ENCODE measurements at regions not wholly inside any gene's neighbourhood (a gene's known extent, or its start where the extent isn't known, plus 50 kb on each side); places are given as distances from the start of the nearest gene placed in this dataset.
"Not testable (repeated sequence)": the region's sequence is repeated elsewhere in the genome, so short reads cannot be mapped to it uniquely, and the experiment has no call there.

DNA sequence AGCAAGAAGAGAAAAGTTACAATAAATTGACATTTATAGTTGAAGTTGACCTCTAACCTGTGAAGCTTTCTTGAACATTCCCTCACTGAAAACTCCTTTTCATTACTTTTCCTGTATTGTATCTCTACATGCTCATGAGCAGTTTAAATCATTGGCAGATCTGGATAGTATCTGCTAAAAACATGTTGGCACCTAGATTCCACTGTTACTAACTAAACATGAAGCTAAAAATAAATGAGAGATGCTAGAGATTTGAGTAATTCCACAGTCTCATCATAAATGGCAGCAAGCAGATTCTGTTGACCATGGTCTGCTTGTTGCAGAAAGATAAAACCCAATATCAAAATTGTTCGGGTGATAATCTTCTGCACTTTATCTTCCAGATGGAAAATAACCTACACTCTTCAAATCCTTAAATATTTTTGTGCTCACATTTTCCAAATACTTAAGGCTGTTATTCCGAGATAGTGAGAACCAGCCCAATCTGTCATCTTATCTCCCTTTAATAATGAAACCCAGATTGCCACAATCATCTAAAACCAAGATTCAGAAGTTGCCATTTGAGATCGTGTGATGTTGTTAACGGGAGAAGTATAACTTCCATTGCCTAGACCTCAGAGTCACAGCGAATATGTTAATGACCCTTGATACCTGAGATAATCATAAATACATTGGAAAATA lies 171.0 kb upstream of the DAAM1 start:
- Mint-ChIP-seq H3K27me3 (no peaks in the 10 kb centered on the region), H3K4me3 (no peak overlapping the region), H3K36me3 (ENCODE audit: insufficient read depth) (no peaks in the 10 kb centered on the region), H3K27ac (no peak overlapping the region), H3K4me1 (ENCODE audit: low read depth in 2 of 2) (no peaks in the 10 kb centered on the region), H3K9me3 (peaks cover 0 to 1% of the 10 kb centered on the region in 2 donors)
- DNase-seq, result no peak
- no peak for ATAC-seq (replicated peaks)

DNA sequence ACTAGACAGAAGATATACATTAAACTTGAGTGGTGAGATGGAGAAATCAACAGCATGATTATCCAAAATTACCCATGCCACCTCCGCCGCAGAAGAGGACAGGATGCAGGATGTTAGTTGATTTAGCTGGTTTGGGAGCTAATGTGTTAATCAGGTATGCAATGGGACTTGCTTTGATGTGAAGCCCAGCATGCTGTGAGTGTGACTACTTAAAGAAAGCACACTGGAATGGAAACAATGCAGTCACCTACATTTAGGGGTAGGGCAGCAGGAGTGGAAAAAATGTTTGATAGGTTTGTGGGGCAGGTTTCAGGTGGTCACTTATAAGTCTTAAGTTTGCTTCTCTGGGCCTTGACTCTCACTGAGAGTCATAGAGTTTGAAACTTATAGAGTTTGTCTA lies 170.0 kb upstream of the DAAM1 start:
- Mint-ChIP-seq H3K4me1 (ENCODE audit: low read depth in 2 of 2) (no peaks in the 10 kb centered on the region), H3K4me3 (no peak overlapping the region), H3K27ac (no peak overlapping the region), H3K36me3 (ENCODE audit: insufficient read depth) (no peaks in the 10 kb centered on the region), H3K9me3 (peaks cover 0 to 1% of the 10 kb centered on the region in 2 donors), H3K27me3 (no peaks in the 10 kb centered on the region)
- DNase-seq (no peak), ATAC-seq (replicated peaks) (no peak)

DNA sequence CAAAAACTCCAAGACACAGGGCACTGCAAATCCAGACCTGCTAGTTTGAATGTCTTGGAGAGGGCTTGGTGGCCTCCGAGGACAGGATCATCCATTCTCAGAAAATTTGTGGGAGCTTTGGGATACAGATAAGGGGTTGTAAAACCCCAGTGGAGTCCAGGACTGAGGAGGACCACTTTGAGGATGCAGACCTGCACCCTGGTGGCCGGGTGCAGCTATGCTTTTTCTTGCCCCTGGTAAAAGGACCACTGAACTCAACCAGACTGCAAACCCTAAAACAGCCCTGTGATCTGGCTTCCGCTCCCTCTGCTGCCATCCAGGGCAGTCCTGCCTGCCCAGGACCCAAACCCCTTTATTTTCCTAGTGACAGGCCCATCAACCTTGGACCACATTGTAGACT lies 169.5 kb upstream of the DAAM1 start:
- H3K4me3 Mint-ChIP-seq, result no peak overlapping the region
- H3K4me1 Mint-ChIP-seq (ENCODE audit: low read depth in 2 of 2), result no peaks in the 10 kb centered on the region
- H3K27me3 Mint-ChIP-seq, result no peaks in the 10 kb centered on the region
- no peak overlapping the region for H3K27ac Mint-ChIP-seq
- DNase-seq (no peak), ATAC-seq (replicated peaks) (no peak)
- H3K9me3 Mint-ChIP-seq, result no peaks in the 10 kb centered on the region
- no peaks in the 10 kb centered on the region for H3K36me3 Mint-ChIP-seq (ENCODE audit: insufficient read depth)

DNA sequence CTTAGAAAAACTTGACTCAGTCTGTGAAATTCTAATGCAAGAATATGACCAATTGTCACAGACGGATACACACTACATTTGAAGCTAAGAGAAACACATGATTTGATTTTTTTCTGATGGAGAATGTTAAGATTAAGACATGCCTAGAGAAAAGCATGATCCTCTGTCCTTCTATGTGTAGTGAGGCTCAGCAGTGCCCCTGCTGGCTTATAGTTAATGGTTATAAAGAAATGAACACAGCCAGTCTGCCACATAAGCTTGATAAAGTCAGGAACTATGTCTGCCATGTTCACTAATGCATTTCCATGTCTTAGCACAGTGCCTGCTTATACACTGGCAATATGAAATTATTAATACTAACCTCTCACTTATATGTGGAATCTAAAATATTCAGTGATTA lies 168.1 kb upstream of the DAAM1 start:
- DNase-seq (no peak), ATAC-seq (replicated peaks) (no peak)
- no peaks in the 10 kb centered on the region for H3K4me1 Mint-ChIP-seq (ENCODE audit: low read depth in 2 of 2)
- H3K27ac Mint-ChIP-seq, result no peak overlapping the region
- no peaks in the 10 kb centered on the region for H3K9me3 Mint-ChIP-seq
- H3K4me3 Mint-ChIP-seq, result no peak overlapping the region
- no peaks in the 10 kb centered on the region for H3K36me3 Mint-ChIP-seq (ENCODE audit: insufficient read depth)
- peaks cover 0 to 2% of the 10 kb centered on the region in 2 donors for H3K27me3 Mint-ChIP-seq

DNA sequence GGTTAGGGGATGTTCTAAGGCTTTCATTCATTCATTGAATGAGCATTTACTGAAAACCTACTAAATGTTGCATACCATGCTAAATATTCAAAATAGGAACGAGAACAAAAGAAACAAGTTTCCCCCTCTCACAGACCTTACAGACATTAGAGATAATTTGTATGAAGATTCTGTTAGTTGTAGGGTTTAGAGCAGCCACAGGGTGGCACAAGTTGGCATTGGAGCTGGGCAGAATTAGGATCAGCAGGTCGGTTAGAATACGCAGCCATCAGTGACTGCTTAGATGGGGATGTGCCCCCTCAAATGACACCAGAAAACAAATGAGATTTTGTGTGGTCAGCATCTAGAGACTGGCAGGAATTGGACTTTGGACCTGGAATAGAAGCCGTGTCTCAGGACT lies 166.3 kb upstream of the DAAM1 start:
- no peak overlapping the region for H3K27ac Mint-ChIP-seq
- no peak for DNase-seq
- no peak for ATAC-seq (replicated peaks)

DNA sequence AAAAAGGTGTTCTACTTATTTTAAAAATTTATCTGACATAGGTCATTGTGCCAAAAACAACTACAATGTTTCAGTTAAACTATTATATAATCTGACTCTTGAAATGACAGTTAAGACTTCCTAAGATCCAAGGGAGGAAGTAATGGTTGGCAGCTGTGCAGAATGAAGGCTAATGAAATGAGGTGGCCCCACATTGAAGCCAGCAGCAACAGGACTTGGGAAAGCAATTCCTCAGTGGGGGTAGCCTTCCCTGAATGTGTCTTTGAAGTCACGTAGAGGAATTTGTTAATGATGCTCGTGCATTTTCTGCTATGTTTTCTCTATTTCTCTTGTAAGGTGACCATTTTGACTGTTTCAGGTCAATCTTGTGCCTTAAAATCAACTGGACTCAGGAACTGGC lies 162.4 kb upstream of the DAAM1 start:
- Mint-ChIP-seq H3K4me3 (no peak overlapping the region), H3K27ac (no peak overlapping the region), H3K36me3 (ENCODE audit: insufficient read depth) (no peaks in the 10 kb centered on the region), H3K4me1 (ENCODE audit: low read depth in 2 of 2) (peaks cover 2 to 6% of the 10 kb centered on the region in 2 donors), H3K27me3 (peaks cover 11 to 15% of the 10 kb centered on the region in 2 donors), H3K9me3 (peaks cover 0 to 3% of the 10 kb centered on the region in 2 donors)
- DNase-seq, result no peak
- ATAC-seq (replicated peaks), result no peak

More for the DNA sequence above, 166.3 kb upstream of the DAAM1 start:
- Mint-ChIP-seq H3K27me3 (peaks cover 9 to 15% of the 10 kb centered on the region in 2 donors), H3K9me3 (peaks cover 0 to 3% of the 10 kb centered on the region in 2 donors), H3K36me3 (ENCODE audit: insufficient read depth) (no peaks in the 10 kb centered on the region), H3K4me3 (no peak overlapping the region), H3K4me1 (ENCODE audit: low read depth in 2 of 2) (no peaks in the 10 kb centered on the region)

DNA sequence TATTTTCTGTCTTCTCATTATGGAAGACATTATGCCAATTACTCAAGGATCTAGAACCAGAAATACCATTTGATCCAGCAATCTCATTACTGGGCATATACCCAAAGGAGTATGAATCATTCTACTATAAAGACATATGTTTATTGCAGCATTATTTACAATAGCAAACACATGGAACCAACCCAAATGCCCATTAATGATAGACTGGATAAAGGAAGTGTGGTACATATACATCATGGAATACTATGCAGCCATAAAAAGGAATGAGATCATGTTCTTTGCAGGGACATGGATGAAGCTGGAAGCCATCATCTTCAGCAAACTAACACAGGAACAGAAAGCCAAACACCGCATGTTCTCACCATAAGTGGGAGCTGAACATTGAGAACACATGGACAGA lies 161.8 kb upstream of the DAAM1 start:
- not testable (repeated sequence) for H3K4me1 Mint-ChIP-seq (ENCODE audit: low read depth in 2 of 2); DNase-seq; H3K36me3 Mint-ChIP-seq (ENCODE audit: insufficient read depth); H3K27ac Mint-ChIP-seq; H3K9me3 Mint-ChIP-seq; ATAC-seq (replicated peaks); H3K4me3 Mint-ChIP-seq
- peaks cover 15 to 16% of the 10 kb centered on the region in 2 donors for H3K27me3 Mint-ChIP-seq

DNA sequence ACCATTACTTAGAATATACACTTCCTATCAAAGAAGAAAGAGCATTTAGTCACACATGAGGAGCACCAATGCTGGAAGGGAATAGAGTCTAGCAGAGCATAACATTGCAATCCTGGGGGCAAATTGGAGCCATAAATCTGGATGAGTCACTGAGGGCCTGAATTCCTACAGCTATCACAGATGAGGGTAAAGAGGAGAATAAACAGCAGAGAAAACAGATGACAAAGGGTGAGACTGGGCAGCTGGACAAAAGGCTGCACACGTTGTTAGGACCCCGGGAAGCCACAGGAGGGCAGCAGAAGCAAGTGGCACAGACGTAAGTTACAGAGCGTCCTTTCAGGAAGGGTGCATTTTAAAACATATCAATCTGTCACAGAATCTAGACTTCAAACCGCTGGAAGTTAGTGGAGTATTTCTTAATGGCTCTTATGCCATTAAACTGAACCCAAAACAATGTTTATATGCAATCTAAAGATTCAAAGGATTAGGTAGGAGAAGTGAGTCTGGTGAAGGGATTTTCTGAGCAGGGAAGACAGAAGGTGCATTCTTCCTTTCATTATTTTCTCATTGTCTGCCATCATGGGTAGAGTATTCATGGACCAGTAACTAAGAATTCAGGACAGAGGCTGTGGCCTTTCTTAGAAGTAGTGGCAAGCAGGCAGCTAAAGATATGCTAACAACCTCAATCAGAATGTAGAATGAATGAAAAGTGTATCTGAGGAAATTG lies 159.8 kb upstream of the DAAM1 start:
- no peaks in the 10 kb centered on the region for H3K36me3 Mint-ChIP-seq (ENCODE audit: insufficient read depth)
- H3K27ac Mint-ChIP-seq, result no peak overlapping the region
- H3K27me3 Mint-ChIP-seq, result peaks cover 15 to 17% of the 10 kb centered on the region in 2 donors
- H3K9me3 Mint-ChIP-seq, result peaks cover 0 to 3% of the 10 kb centered on the region in 2 donors
- no peak for DNase-seq
- H3K4me3 Mint-ChIP-seq, result no peak overlapping the region
- peaks cover 2 to 6% of the 10 kb centered on the region in 2 donors for H3K4me1 Mint-ChIP-seq (ENCODE audit: low read depth in 2 of 2)
- ATAC-seq (replicated peaks), result no peak

DNA sequence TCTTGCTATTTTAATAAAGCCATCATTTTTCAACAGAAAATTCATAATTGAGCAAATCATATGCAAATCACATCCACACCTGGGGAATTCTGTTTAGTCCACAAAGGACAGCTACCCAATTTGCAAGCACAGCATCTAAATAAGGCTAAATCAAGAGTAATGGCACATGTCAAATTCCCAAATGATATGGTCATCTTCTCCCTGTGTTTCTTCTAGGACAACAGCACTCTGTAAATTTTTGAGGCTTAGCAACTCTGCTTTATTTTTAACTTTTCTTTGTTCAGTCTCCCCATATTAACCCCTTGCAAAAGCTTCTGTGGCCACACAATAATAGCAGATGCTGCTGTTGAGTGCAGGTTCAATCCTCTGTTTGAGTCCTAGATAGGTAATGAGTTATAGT lies 155.6 kb upstream of the DAAM1 start:
- DNase-seq, result no peak
- H3K4me1 Mint-ChIP-seq (ENCODE audit: low read depth in 2 of 2), result peaks cover 2 to 6% of the 10 kb centered on the region in 2 donors
- no peak for ATAC-seq (replicated peaks)
- H3K36me3 Mint-ChIP-seq (ENCODE audit: insufficient read depth), result no peaks in the 10 kb centered on the region
- H3K9me3 Mint-ChIP-seq, result peaks cover 0 to 2% of the 10 kb centered on the region in 2 donors
- H3K4me3 Mint-ChIP-seq, result no peak overlapping the region
- H3K27me3 Mint-ChIP-seq, result peaks cover 11 to 20% of the 10 kb centered on the region in 2 donors
- no peak overlapping the region for H3K27ac Mint-ChIP-seq

DNA sequence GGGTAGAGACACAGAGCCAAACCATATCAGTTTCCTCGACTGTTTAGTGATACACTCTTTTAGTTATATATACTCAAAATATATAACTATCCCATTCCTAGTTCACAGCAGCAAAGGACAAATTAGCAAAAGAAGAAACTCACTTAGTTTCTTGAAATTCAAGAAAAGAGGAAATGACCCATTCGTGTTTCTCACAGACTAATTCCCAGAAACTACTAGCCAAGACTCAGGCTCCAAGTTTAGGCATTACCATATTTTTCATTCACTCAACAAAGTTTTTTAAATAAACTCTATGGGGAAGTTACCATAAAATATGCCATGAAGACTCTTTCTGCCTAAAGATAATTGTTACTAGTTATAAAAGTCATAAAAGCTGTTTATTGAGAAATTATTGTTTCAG lies 152.3 kb upstream of the DAAM1 start:
- ATAC-seq (replicated peaks) (no peak), DNase-seq (no peak)
- Mint-ChIP-seq H3K4me1 (ENCODE audit: low read depth in 2 of 2) (no peaks in the 10 kb centered on the region), H3K27me3 (peaks cover 11 to 18% of the 10 kb centered on the region in 2 donors), H3K4me3 (no peak overlapping the region), H3K27ac (no peak overlapping the region), H3K9me3 (peaks cover 0 to 2% of the 10 kb centered on the region in 2 donors), H3K36me3 (ENCODE audit: insufficient read depth) (no peaks in the 10 kb centered on the region)

DNA sequence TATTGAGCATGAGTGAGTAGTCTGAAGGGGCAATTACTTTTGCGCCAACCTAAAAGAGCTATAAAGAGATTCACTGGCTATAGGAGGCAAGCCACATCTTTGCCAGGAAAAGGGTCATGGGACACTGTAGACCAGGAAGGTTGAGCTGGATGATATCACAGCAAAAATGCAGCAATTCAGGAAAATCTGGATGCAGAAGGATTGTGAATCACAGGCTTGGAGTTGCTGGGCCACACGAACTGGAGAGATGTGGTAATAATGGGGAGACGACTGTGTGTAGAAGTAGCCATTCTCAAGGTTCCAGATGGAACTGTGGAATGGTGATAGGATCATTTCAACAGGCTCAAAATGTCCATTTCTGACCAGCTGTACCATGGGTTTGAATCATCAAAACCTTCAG lies 151.4 kb upstream of the DAAM1 start:
- ATAC-seq (replicated peaks) (no peak), DNase-seq (no peak)
- Mint-ChIP-seq H3K27ac (no peak overlapping the region), H3K27me3 (peaks cover 11 to 12% of the 10 kb centered on the region in 2 donors), H3K9me3 (peaks cover 0 to 2% of the 10 kb centered on the region in 2 donors), H3K36me3 (ENCODE audit: insufficient read depth) (no peaks in the 10 kb centered on the region), H3K4me1 (ENCODE audit: low read depth in 2 of 2) (no peaks in the 10 kb centered on the region), H3K4me3 (no peak overlapping the region)

DNA sequence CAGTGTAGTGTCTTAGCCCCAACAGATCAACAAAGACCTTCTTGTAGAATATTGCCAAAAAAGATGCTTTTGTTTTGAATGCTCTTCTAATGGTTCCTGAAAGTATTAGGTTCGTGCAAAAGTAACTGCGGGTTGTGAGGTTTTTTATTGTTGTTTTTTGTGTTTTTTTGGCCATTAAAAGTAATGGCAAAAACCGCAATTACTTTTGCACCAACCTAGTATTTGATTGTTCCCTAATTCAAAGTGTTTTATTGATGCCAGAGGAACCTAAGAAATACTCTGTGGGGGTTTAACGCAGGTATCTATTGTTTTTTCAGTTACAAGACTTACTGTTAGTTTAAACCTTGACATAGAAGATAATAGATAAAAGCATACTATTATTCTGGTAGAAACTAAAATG lies 150.8 kb upstream of the DAAM1 start:
- no peak overlapping the region for H3K4me3 Mint-ChIP-seq
- no peak overlapping the region for H3K27ac Mint-ChIP-seq
- DNase-seq, result no peak
- no peak for ATAC-seq (replicated peaks)
- H3K9me3 Mint-ChIP-seq, result peaks cover 0 to 2% of the 10 kb centered on the region in 2 donors
- peaks cover 11 to 12% of the 10 kb centered on the region in 2 donors for H3K27me3 Mint-ChIP-seq
- H3K4me1 Mint-ChIP-seq (ENCODE audit: low read depth in 2 of 2), result no peaks in the 10 kb centered on the region
- no peaks in the 10 kb centered on the region for H3K36me3 Mint-ChIP-seq (ENCODE audit: insufficient read depth)

DNA sequence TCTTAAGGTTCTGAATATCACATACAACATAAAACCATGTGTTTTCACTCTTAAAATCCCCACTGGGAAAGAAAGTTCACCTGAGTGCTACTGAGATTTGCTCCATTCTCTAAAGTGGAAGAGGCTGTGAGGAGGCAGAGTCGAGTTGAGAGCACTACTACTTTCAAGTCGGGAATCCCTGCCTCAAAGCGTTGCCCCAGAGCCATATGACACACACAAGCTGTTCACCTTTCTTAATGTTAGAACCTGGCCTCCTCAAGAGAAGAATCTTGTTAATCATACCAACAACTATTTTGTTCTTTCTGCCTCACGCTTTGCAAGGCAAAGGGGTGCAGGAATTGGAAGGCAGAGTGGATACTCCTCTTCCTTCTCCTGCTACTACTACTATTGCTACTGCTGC lies 149.7 kb upstream of the DAAM1 start:
- Mint-ChIP-seq H3K27ac (no peak overlapping the region), H3K4me3 (no peak overlapping the region), H3K9me3 (peaks cover 0 to 2% of the 10 kb centered on the region in 2 donors), H3K4me1 (ENCODE audit: low read depth in 2 of 2) (no peaks in the 10 kb centered on the region), H3K36me3 (ENCODE audit: insufficient read depth) (no peaks in the 10 kb centered on the region), H3K27me3 (peaks cover 11 to 12% of the 10 kb centered on the region in 2 donors)
- ATAC-seq (replicated peaks), result no peak
- DNase-seq, result no peak

DNA sequence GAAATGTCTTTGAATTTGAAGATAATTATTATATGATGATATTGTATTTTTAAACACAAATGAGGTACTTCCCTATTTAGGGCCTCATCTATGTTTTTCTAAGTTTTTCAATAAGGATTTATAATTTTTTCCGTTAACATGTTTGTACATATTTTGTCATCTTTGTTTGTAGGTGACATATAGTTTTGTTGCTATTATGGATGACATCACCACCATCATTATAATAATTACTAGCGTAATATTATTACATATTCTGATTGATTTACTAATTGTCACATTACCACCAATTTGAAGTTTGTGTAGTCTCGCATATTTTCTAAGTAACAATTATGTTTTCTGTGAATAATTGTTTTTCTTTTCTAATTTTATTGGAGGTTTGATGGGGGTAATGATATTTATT lies 147.2 kb upstream of the DAAM1 start:
- H3K4me3 Mint-ChIP-seq, result no peak overlapping the region
- no peaks in the 10 kb centered on the region for H3K36me3 Mint-ChIP-seq (ENCODE audit: insufficient read depth)
- H3K4me1 Mint-ChIP-seq (ENCODE audit: low read depth in 2 of 2), result no peaks in the 10 kb centered on the region
- ATAC-seq (replicated peaks) (no peak), DNase-seq (no peak)
- no peaks in the 10 kb centered on the region for H3K27me3 Mint-ChIP-seq
- H3K27ac Mint-ChIP-seq, result no peak overlapping the region
- peaks cover 0 to 2% of the 10 kb centered on the region in 2 donors for H3K9me3 Mint-ChIP-seq

Measured in effector memory CD8-positive, alpha-beta T cell (primary cell).